Neuronal stem cell (in vitro differentiated cells): ENCODE measurements at regions not wholly inside any gene's neighbourhood (a gene's known extent, or its start where the extent isn't known, plus 50 kb on each side); places are given as distances from the start of the nearest gene placed in this dataset.

Experiments used
- DNase-seq: peaks from one replicate; pipeline ENCODE4 v3.0.0-alpha.2; 2013; ENCODE audit warnings: low spot score
- H2AFZ ChIP-seq: one replicate; pipeline ENCODE4 v1.6.1; 2013; ENCODE audit warnings: mild to moderate bottlenecking, low read length, inconsistent platforms
- H2AK5ac ChIP-seq: 2 replicates; pipeline ENCODE4 v1.6.1; 2013; ENCODE audit warnings: low read depth, mild to moderate bottlenecking, inconsistent platforms, low read length, moderate library complexity, mixed read lengths
- H2BK120ac ChIP-seq: 2 replicates; pipeline ENCODE4 v1.6.1; 2013; ENCODE audit warnings: low read depth, mild to moderate bottlenecking, inconsistent platforms, low read length, moderate library complexity, mixed read lengths
- H2BK12ac ChIP-seq: one replicate; pipeline ENCODE4 v1.6.1; 2013; ENCODE audit warnings: low read length, inconsistent platforms
- H2BK15ac ChIP-seq: 2 replicates; pipeline ENCODE4 v1.6.1; 2013; ENCODE audit warnings: mild to moderate bottlenecking, low read length, inconsistent platforms, mixed read lengths
- H2BK5ac ChIP-seq: one replicate; pipeline ENCODE4 v1.6.1; 2013; ENCODE audit warnings: inconsistent platforms, mild to moderate bottlenecking, low read length, moderate library complexity
- H3K14ac ChIP-seq: one replicate; pipeline ENCODE4 v1.6.1; 2013; ENCODE audit warnings: low read length, inconsistent platforms
- H3K18ac ChIP-seq: 2 replicates; pipeline ENCODE4 v1.6.1; 2013; ENCODE audit warnings: low read length, inconsistent platforms
- H3K23ac ChIP-seq: 2 replicates; pipeline ENCODE4 v1.6.1; 2013; ENCODE audit warnings: low read depth, mild to moderate bottlenecking, mixed read lengths, low read length, inconsistent platforms; ENCODE audit not compliant: poor library complexity
- H3K27ac ChIP-seq: replicated peaks from 3 replicates; pipeline ENCODE4 v1.5.1; 2013; ENCODE audit warnings: low read length, inconsistent platforms
- H3K27me3 ChIP-seq, 3 experiments: 2 replicates each; pipeline ENCODE4 v1.6.1; 2013; ENCODE audit warnings: low read length in 3 of 3, mild to moderate bottlenecking in 2 of 3, inconsistent platforms in 1 of 3, low read depth in 1 of 3, mixed read lengths in 1 of 3, moderate library complexity in 1 of 3; ENCODE audit not compliant: control insufficient read depth in 3 of 3, insufficient read depth in 3 of 3
- H3K36me3 ChIP-seq, 2 donors: replicated peaks in 1 of 2; 2 replicates each; pipeline ENCODE4 v1.6.1; 2013; ENCODE audit warnings: low read length in 2 of 2; ENCODE audit not compliant: control insufficient read depth in 2 of 2, insufficient read depth in 2 of 2
- H3K4ac ChIP-seq: 2 replicates; pipeline ENCODE4 v1.6.1; 2013; ENCODE audit warnings: inconsistent platforms, mild to moderate bottlenecking, low read length, moderate library complexity
- H3K4me1 ChIP-seq, 2 donors: 1 replicate in 1 of 2; 2 replicates in 1 of 2; pipeline ENCODE4 v1.6.1; 2013; ENCODE audit warnings: low read length in 2 of 2, low read depth in 1 of 2; ENCODE audit not compliant: control insufficient read depth in 2 of 2, insufficient read depth in 1 of 2
- H3K4me2 ChIP-seq: one replicate; pipeline ENCODE4 v1.6.1; 2013; ENCODE audit warnings: mild to moderate bottlenecking, low read length, inconsistent platforms; ENCODE audit not compliant: insufficient read depth, poor library complexity, severe bottlenecking
- H3K4me3 ChIP-seq, 2 donors: 2 replicates each; pipeline ENCODE4 v1.5.1; 2013; ENCODE audit warnings: low read length in 2 of 2, mild to moderate bottlenecking in 2 of 2, inconsistent platforms in 1 of 2, moderate library complexity in 1 of 2
- H3K79me1 ChIP-seq: one replicate; pipeline ENCODE4 v1.6.1; 2013; ENCODE audit warnings: low read depth, mild to moderate bottlenecking, inconsistent platforms, low read length, moderate library complexity
- H3K9ac ChIP-seq: one replicate; pipeline ENCODE4 v1.6.1; 2013; ENCODE audit warnings: mild to moderate bottlenecking, low read depth, low read length, inconsistent platforms; ENCODE audit not compliant: poor library complexity
- H3K9me3 ChIP-seq, 2 donors: replicated peaks in 1 of 2; 2 replicates each; pipeline versions ENCODE3 to v1.6.1; 2013; ENCODE audit warnings: low read length in 2 of 2, mild to moderate bottlenecking in 2 of 2, inconsistent platforms in 1 of 2, low read depth in 1 of 2, mixed read lengths in 1 of 2, moderate library complexity in 1 of 2; ENCODE audit not compliant: control insufficient read depth in 2 of 2, insufficient read depth in 1 of 2
- H4K8ac ChIP-seq: one replicate; pipeline ENCODE4 v1.6.1; 2013; ENCODE audit warnings: low read depth, mild to moderate bottlenecking, inconsistent platforms, low read length, moderate library complexity
- H4K91ac ChIP-seq: one replicate; pipeline ENCODE4 v1.6.1; 2013; ENCODE audit warnings: low read length, low read depth, mild to moderate bottlenecking, inconsistent platforms; ENCODE audit not compliant: poor library complexity
- WGBS, 2 donors: extraction: QIAGEN DNeasy Blood & Tissue Kit; methylation state at CpG; one replicate each; pipeline ENCODE4 v1.1.7; 2013; ENCODE audit warnings: missing lambda C conversion rate in 2 of 2, mixed read lengths in 1 of 2; ENCODE audit not compliant: insufficient read length in 2 of 2, insufficient replicate concordance in 1 of 2; ENCODE audit errors: extremely low coverage in 2 of 2; 5-methylcytosine and 5-hydroxymethylcytosine counted together

- Histone ChIP-seq H3K27me3 (peaks cover 0 to 36% (median 10%) of the 10 kb centered on the region in 3 experiments), H3K4ac (no peak overlapping the region), H3K9me3 (no peaks in the 10 kb centered on the region), H3K36me3 (no peaks in the 10 kb centered on the region), H2BK5ac (no peak overlapping the region), H2BK120ac (no peak overlapping the region), H3K23ac (no peak overlapping the region), H2AFZ (no peak overlapping the region), H4K8ac (no peak overlapping the region), H2BK12ac (no peak overlapping the region), H2AK5ac (no peak overlapping the region), H3K4me3 (no peak overlapping the region), H3K18ac (no peak overlapping the region), H3K79me1 (no peaks in the 10 kb centered on the region), H3K27ac (no peak overlapping the region), H3K9ac (no peak overlapping the region), H2BK15ac (no peak overlapping the region), H3K4me1 (peaks cover 0 to 3% of the 10 kb centered on the region in 2 donors), H3K4me2 (no peak overlapping the region), H3K14ac (no peak overlapping the region), H4K91ac (no peak overlapping the region)
- WGBS, 2 donors: no CpG with 5 or more reads among the region's 1 CpG
- no peak for DNase-seq
Measured at GRCh38 chr1:42033629-42034028, 114.9 kb upstream of the HIVEP3 start.

GRCh38 chr1:42017730-42018129 lies 99.0 kb upstream of the HIVEP3 start:
- H2AFZ ChIP-seq: no peak overlapping the region
- H3K27ac ChIP-seq: no peak overlapping the region
- no peak overlapping the region for H2AK5ac ChIP-seq
- H3K79me1 ChIP-seq: no peaks in the 10 kb centered on the region
- no peaks in the 10 kb centered on the region for H3K36me3 ChIP-seq
- no peak overlapping the region for H2BK120ac ChIP-seq
- no peak overlapping the region for H2BK5ac ChIP-seq
- no peak overlapping the region for H2BK15ac ChIP-seq
- no peak overlapping the region for H4K91ac ChIP-seq
- no peaks in the 10 kb centered on the region for H3K9me3 ChIP-seq
- no CpG with 5 or more reads among the region's 3 CpGs for WGBS, 2 donors
- no peak overlapping the region for H4K8ac ChIP-seq
- no peak overlapping the region for H2BK12ac ChIP-seq
- H3K14ac ChIP-seq: no peak overlapping the region
- no peak overlapping the region for H3K4me2 ChIP-seq
- no peaks in the 10 kb centered on the region for H3K4me1 ChIP-seq
- no peak overlapping the region for H3K9ac ChIP-seq
- H3K23ac ChIP-seq: no peak overlapping the region
- no peak overlapping the region for H3K4me3 ChIP-seq
- no peak overlapping the region for H3K18ac ChIP-seq
- H3K4ac ChIP-seq: no peak overlapping the region
- DNase-seq: no peak
- no peaks in the 10 kb centered on the region for H3K27me3 ChIP-seq

- DNase-seq: no peak
- no peak overlapping the region for H3K4me3 ChIP-seq
- no peak overlapping the region for H2AK5ac ChIP-seq
- no peak overlapping the region for H3K27ac ChIP-seq
- no peak overlapping the region for H2BK120ac ChIP-seq
- no peak overlapping the region for H4K8ac ChIP-seq
- no peak overlapping the region for H2BK5ac ChIP-seq
- no peak overlapping the region for H3K4ac ChIP-seq
- no peak overlapping the region for H3K18ac ChIP-seq
- H3K4me2 ChIP-seq: no peak overlapping the region
- H3K9ac ChIP-seq: no peak overlapping the region
- H3K4me1 ChIP-seq: no peaks in the 10 kb centered on the region
- H3K27me3 ChIP-seq: no peaks in the 10 kb centered on the region
- no peaks in the 10 kb centered on the region for H3K9me3 ChIP-seq
- no peak overlapping the region for H4K91ac ChIP-seq
- H2AFZ ChIP-seq: no peak overlapping the region
- no peaks in the 10 kb centered on the region for H3K36me3 ChIP-seq
- H3K14ac ChIP-seq: no peak overlapping the region
- WGBS, 2 donors: no CpG with 5 or more reads among the region's 2 CpGs
- H3K79me1 ChIP-seq: no peaks in the 10 kb centered on the region
- H3K23ac ChIP-seq: no peak overlapping the region
- H2BK12ac ChIP-seq: no peak overlapping the region
- H2BK15ac ChIP-seq: no peak overlapping the region
Measured at GRCh38 chr1:42017259-42017658, 98.5 kb upstream of the HIVEP3 start.

- no peak overlapping the region for H4K8ac ChIP-seq
Measured at GRCh38 chr1:42014823-42015222, 96.1 kb upstream of the HIVEP3 start.

More at GRCh38 chr1:42014823-42015222, 96.1 kb upstream of the HIVEP3 start:
- no CpG with 5 or more reads among the region's 3 CpGs for WGBS, 2 donors
- no peak overlapping the region for H2BK12ac ChIP-seq
- no peak overlapping the region for H2AK5ac ChIP-seq
- no peaks in the 10 kb centered on the region for H3K79me1 ChIP-seq
- H4K91ac ChIP-seq: no peak overlapping the region
- H2AFZ ChIP-seq: no peak overlapping the region
- no peak overlapping the region for H3K23ac ChIP-seq
- no peak overlapping the region for H2BK5ac ChIP-seq
- no peaks in the 10 kb centered on the region for H3K9me3 ChIP-seq
- H3K14ac ChIP-seq: no peak overlapping the region
- no peak overlapping the region for H3K9ac ChIP-seq
- H3K36me3 ChIP-seq: no peaks in the 10 kb centered on the region
- no peak overlapping the region for H3K4me3 ChIP-seq
- no peak for DNase-seq
- H2BK120ac ChIP-seq: no peak overlapping the region
- no peak overlapping the region for H2BK15ac ChIP-seq
- no peak overlapping the region for H3K18ac ChIP-seq
- no peak overlapping the region for H3K4ac ChIP-seq
- H3K27ac ChIP-seq: no peak overlapping the region
- H3K4me2 ChIP-seq: no peak overlapping the region
- no peaks in the 10 kb centered on the region for H3K27me3 ChIP-seq
- H3K4me1 ChIP-seq: no peaks in the 10 kb centered on the region
